ENCODE measurements at regions not wholly inside any gene's neighbourhood (a gene's known extent, or its start where the extent isn't known, plus 50 kb on each side); places are given as distances from the start of the nearest gene placed in this dataset.
"Not testable (repeated sequence)": the region's sequence is repeated elsewhere in the genome, so short reads cannot be mapped to it uniquely, and the experiment has no call there.

GRCh38 chr20:17891131-17891530 lies 77.5 kb downstream of the SNX5 start:
- not testable (repeated sequence) for DNase-seq

GRCh38 chr20:17890330-17890729 lies 78.3 kb downstream of the SNX5 start:
- DNase-seq, result no peak

GRCh38 chr20:17889226-17889625 lies 79.4 kb downstream of the SNX5 start:
- DNase-seq, result no peak

GRCh38 chr20:17888044-17888443 lies 80.5 kb downstream of the SNX5 start:
- DNase-seq, result no peak

GRCh38 chr20:17887331-17888030 lies 81.1 kb downstream of the SNX5 start:
- DNase-seq, result no peak

- DNase-seq, result no peak
These were observed 83.0 kb downstream of the SNX5 start for GRCh38 chr20:17885544-17885943.

GRCh38 chr20:17885076-17885475 lies 83.5 kb downstream of the SNX5 start:
- DNase-seq, result no peak

GRCh38 chr20:17884307-17885003 lies 84.1 kb downstream of the SNX5 start:
- no peak for DNase-seq

- DNase-seq, result no peak
These were observed 84.8 kb downstream of the SNX5 start for GRCh38 chr20:17883592-17884306.

GRCh38 chr20:17882834-17883591 lies 85.6 kb downstream of the SNX5 start:
- DNase-seq, result no peak

GRCh38 chr20:17882065-17882833 lies 86.3 kb downstream of the SNX5 start:
- DNase-seq, result no peak

- DNase-seq, result no peak
These were observed 86.9 kb downstream of the SNX5 start for GRCh38 chr20:17881741-17882064.

- no peak for DNase-seq
These were observed 89.5 kb downstream of the SNX5 start for GRCh38 chr20:17878912-17879602.

- no peak for DNase-seq
These were observed 90.3 kb downstream of the SNX5 start for GRCh38 chr20:17878069-17878911.

- DNase-seq, result no peak
These were observed 92.6 kb downstream of the SNX5 start for GRCh38 chr20:17875981-17876385.

GRCh38 chr20:17875106-17875980 lies 93.3 kb downstream of the SNX5 start:
- DNase-seq, result no peak

- DNase-seq, result no peak
These were observed 94.1 kb downstream of the SNX5 start for GRCh38 chr20:17874271-17875105.

- DNase-seq, result no peak
These were observed 95.0 kb downstream of the SNX5 start for GRCh38 chr20:17873410-17874270.

All from T-helper 1 cell (primary cell).